ENCODE measurements at regions not wholly inside any gene's neighbourhood (a gene's known extent, or its start where the extent isn't known, plus 50 kb on each side); places are given as distances from the start of the nearest gene placed in this dataset.
A peak's percentile ranks its signal among the peaks of the same experiment; 100 is the strongest.

- Histone ChIP-seq H3K9me3 (no peaks in the 10 kb centered on the region), H3K36me3 (no peaks in the 10 kb centered on the region), H3K27me3 (no peaks in the 10 kb centered on the region), H3K4me3 (no peak overlapping the region), H3K4me1 (no peaks in the 10 kb centered on the region), H3K27ac (replicated peaks in 1 of 4) (no peak overlapping the region)
- no peak for DNase-seq (ENCODE audit: extremely low spot score)
- intact Hi-C loops (cut with DNase I): no loop called here
- 84% methylated on average over 3 of the region's 3 CpGs for WGBS
- TF ChIP-seq CTCF (IDR thresholded peaks at IDR 0.05): no peak
- TF ChIP-seq EP300 (IDR thresholded peaks at IDR 0.05): no peak
- no peak for TF ChIP-seq POLR2AphosphoS5 (IDR thresholded peaks at IDR 0.05)
- no peak for TF ChIP-seq POLR2A (IDR thresholded peaks at IDR 0.05; ENCODE audit: low read depth)
Measured at GRCh38 chr12:70031046-70031445, 206.0 kb downstream of the MYRFL start.

DNA sequence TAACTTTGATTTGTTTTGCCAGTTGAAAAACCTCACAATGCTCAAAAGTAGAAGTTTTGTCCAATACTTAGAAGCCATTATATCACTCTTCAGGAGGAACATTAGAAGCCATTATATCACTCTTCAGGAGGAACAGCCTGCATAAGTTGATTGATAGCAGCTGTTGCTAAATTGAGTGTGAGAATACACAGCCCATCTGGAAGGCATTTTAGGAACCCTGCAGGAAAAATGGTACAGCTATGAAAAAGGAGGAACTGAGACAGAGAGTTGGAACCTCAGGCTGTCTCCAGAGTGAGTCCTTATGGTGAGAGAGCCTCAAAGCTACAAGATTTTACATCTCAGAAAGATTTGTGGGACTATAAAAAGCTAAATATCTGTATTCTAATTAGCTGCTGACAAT is 207.0 kb downstream of the MYRFL start:
- Histone ChIP-seq H3K4me3 (no peak overlapping the region), H3K9me3 (no peaks in the 10 kb centered on the region), H3K36me3 (no peaks in the 10 kb centered on the region), H3K27me3 (no peaks in the 10 kb centered on the region), H3K4me1 (no peaks in the 10 kb centered on the region), H3K27ac (replicated peaks in 1 of 4) (no peak overlapping the region)
- intact Hi-C loops (cut with DNase I): no loop called here
- no peak for TF ChIP-seq CTCF (IDR thresholded peaks at IDR 0.05)
- no peak for TF ChIP-seq EP300 (IDR thresholded peaks at IDR 0.05)
- no peak for TF ChIP-seq POLR2A (IDR thresholded peaks at IDR 0.05; ENCODE audit: low read depth)
- TF ChIP-seq POLR2AphosphoS5 (IDR thresholded peaks at IDR 0.05): peak in 1 of 2 donors; percentile 62
- no peak for DNase-seq (ENCODE audit: extremely low spot score)

DNA sequence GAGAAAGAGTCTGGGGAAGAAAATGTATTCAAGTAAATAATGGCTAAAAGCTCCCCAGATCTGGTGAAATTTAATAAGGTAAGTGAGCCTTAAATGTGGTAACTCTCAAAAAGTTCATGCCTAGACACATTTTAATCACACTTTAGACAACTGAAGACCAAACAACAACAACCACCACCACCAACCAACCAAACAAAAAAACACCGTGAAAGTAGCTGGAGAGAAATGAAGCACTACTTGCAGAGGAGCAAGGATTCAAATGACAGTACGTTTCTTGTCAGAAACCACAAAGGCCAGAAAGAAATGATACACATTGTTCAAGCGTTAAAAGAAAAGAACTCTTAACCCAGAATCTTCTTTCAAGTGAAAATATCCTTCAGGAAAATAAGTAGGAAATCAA is 208.3 kb downstream of the MYRFL start:
- Histone ChIP-seq H3K27ac (replicated peaks in 1 of 4) (no peak overlapping the region), H3K4me3 (no peak overlapping the region), H3K36me3 (no peaks in the 10 kb centered on the region), H3K4me1 (no peaks in the 10 kb centered on the region), H3K9me3 (no peaks in the 10 kb centered on the region), H3K27me3 (no peaks in the 10 kb centered on the region)
- intact Hi-C loops (cut with DNase I): no loop called here
- 84% methylated on average over 3 of the region's 3 CpGs for WGBS
- no peak for DNase-seq (ENCODE audit: extremely low spot score)
- TF ChIP-seq POLR2AphosphoS5 (IDR thresholded peaks at IDR 0.05) (no peak), CTCF (IDR thresholded peaks at IDR 0.05) (no peak), POLR2A (IDR thresholded peaks at IDR 0.05; ENCODE audit: low read depth) (no peak), EP300 (IDR thresholded peaks at IDR 0.05) (no peak)

GRCh38 chr12:70040141-70040540 is 203.1 kb upstream of the CNOT2 start:
- 67% methylated on average over 2 of the region's 2 CpGs for WGBS

More at GRCh38 chr12:70040141-70040540, 203.1 kb upstream of the CNOT2 start:
- H3K4me3 ChIP-seq: no peak overlapping the region
- peaks cover 0 to 14% (median 11%) of the 10 kb centered on the region in 4 donors for H3K4me1 ChIP-seq
- no peak overlapping the region for H3K27ac ChIP-seq (replicated peaks in 1 of 4)
- TF ChIP-seq POLR2A (IDR thresholded peaks at IDR 0.05; ENCODE audit: low read depth): no peak
- no peak for TF ChIP-seq CTCF (IDR thresholded peaks at IDR 0.05)
- TF ChIP-seq EP300 (IDR thresholded peaks at IDR 0.05): no peak
- TF ChIP-seq POLR2AphosphoS5 (IDR thresholded peaks at IDR 0.05): no peak
- no peak for DNase-seq (ENCODE audit: extremely low spot score)
- intact Hi-C loops (cut with DNase I): no loop called here
- no peaks in the 10 kb centered on the region for H3K36me3 ChIP-seq
- H3K27me3 ChIP-seq: no peaks in the 10 kb centered on the region
- H3K9me3 ChIP-seq: no peaks in the 10 kb centered on the region
